ENCODE measurements at regions not wholly inside any gene's neighbourhood (a gene's known extent, or its start where the extent isn't known, plus 50 kb on each side); places are given as distances from the start of the nearest gene placed in this dataset.

GRCh38 chr6:157768863-157769551, 54.0 kb upstream of the SNX9 start:
- no peak overlapping the region for H3K27ac ChIP-seq
- DNase-seq: no peak
- H3F3A ChIP-seq (ENCODE audit: insufficient read depth, low read depth): peaks cover 25% of the 10 kb centered on the region
- BruUV-seq (replicated peaks): no TSS peak
- no peak overlapping the region for H2AFZ ChIP-seq
- intact Hi-C loops (cut with micrococcal nuclease; ENCODE audit: unreplicated experiment): loop anchor here (10.0 kb wide), 2 partner anchors 444 to 876 kb away; partner anchors contain the start of genes DYNLT1 and TMEM242
- H3K4me2 ChIP-seq: no peak overlapping the region
- H4K20me1 ChIP-seq (ENCODE audit: insufficient read depth): no peaks in the 10 kb centered on the region
- H3K4me3 ChIP-seq: no peak overlapping the region
- ChIA-PET POLR2A (ENCODE audit: unreplicated experiment) (no interaction called here), CTCF (no interaction called here)
- H3K36me3 ChIP-seq (ENCODE audit: low read depth): no peaks in the 10 kb centered on the region
- no peak for TF ChIP-seq CTCF (conservative IDR thresholded peaks at IDR 0.05)
- no peak for TF ChIP-seq EZH2 (IDR thresholded peaks at IDR 0.05; ENCODE audit: low read depth)
- no peaks in the 10 kb centered on the region for H3K27me3 ChIP-seq (ENCODE audit: insufficient read depth, low read depth)
- no peaks in the 10 kb centered on the region for H3K79me2 ChIP-seq (ENCODE audit: low read depth)
- H3K9me3 ChIP-seq (ENCODE audit: insufficient read depth, low read depth): no peaks in the 10 kb centered on the region
- no peaks in the 10 kb centered on the region for H3K9me2 ChIP-seq (ENCODE audit: insufficient read depth)
- peaks cover 38% of the 10 kb centered on the region for H3K4me1 ChIP-seq (replicated peaks; ENCODE audit: insufficient read depth)

GRCh38 chr6:157769776-157770426, 53.1 kb upstream of the SNX9 start:
- ChIA-PET POLR2A (ENCODE audit: unreplicated experiment) (no interaction called here), CTCF (no interaction called here)
- H4K20me1 ChIP-seq (ENCODE audit: insufficient read depth): no peaks in the 10 kb centered on the region
- H3K9me2 ChIP-seq (ENCODE audit: insufficient read depth): no peaks in the 10 kb centered on the region
- no peak overlapping the region for H3K4me2 ChIP-seq
- H3K9me3 ChIP-seq (ENCODE audit: insufficient read depth, low read depth): no peaks in the 10 kb centered on the region
- no peak overlapping the region for H2AFZ ChIP-seq
- H3F3A ChIP-seq (ENCODE audit: insufficient read depth, low read depth): peaks cover 20% of the 10 kb centered on the region
- TF ChIP-seq CTCF (conservative IDR thresholded peaks at IDR 0.05): no peak
- no peak for TF ChIP-seq EZH2 (IDR thresholded peaks at IDR 0.05; ENCODE audit: low read depth)
- no peak for DNase-seq
- no peaks in the 10 kb centered on the region for H3K79me2 ChIP-seq (ENCODE audit: low read depth)
- H3K4me1 ChIP-seq (replicated peaks; ENCODE audit: insufficient read depth): peaks cover 32% of the 10 kb centered on the region
- intact Hi-C loops (cut with micrococcal nuclease; ENCODE audit: unreplicated experiment): loop anchor here (10.0 kb wide), 2 partner anchors 445 to 875 kb away; partner anchors contain the start of genes DYNLT1 and TMEM242
- no peaks in the 10 kb centered on the region for H3K27me3 ChIP-seq (ENCODE audit: insufficient read depth, low read depth)
- H3K27ac ChIP-seq: peak overlapping the region; percentile 62; the same call in 1 of the 2 replicates
- no peaks in the 10 kb centered on the region for H3K36me3 ChIP-seq (ENCODE audit: low read depth)
- no peak overlapping the region for H3K4me3 ChIP-seq
- BruUV-seq (replicated peaks): no TSS peak

DNA sequence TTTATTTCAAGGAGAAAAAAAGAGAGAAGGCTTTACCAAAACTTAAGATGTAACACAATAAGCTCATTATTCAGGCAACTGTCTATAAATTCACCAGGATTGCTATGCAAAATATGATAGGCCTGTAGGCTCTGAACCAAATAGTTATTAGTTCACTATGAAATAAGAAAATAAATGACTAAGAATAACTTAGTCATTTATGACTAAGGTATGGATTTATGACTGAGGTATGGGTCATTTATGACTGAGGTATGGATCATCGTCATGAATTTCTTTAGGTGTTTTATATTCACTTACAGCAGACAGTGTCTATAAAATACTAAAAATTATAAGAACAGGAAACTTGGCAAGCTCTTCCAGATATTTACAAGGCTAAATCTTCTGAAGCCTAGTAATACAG, 52.1 kb upstream of the SNX9 start:
- intact Hi-C loops (cut with micrococcal nuclease; ENCODE audit: unreplicated experiment): no loop called here
- TF ChIP-seq CTCF (conservative IDR thresholded peaks at IDR 0.05) (no peak), EZH2 (IDR thresholded peaks at IDR 0.05; ENCODE audit: low read depth) (no peak)
- H2AFZ ChIP-seq: no peak overlapping the region
- no peak overlapping the region for H3K4me3 ChIP-seq
- peak in 1 of 2 experiments; percentile 80 for DNase-seq
- H3K4me1 ChIP-seq (replicated peaks; ENCODE audit: insufficient read depth): peaks cover 23% of the 10 kb centered on the region
- no TSS peak for BruUV-seq (replicated peaks)
- H3K9me3 ChIP-seq (ENCODE audit: insufficient read depth, low read depth): no peaks in the 10 kb centered on the region
- H3K9me2 ChIP-seq (ENCODE audit: insufficient read depth): no peaks in the 10 kb centered on the region
- H3K36me3 ChIP-seq (ENCODE audit: low read depth): no peaks in the 10 kb centered on the region
- no peaks in the 10 kb centered on the region for H3K79me2 ChIP-seq (ENCODE audit: low read depth)
- ChIA-PET CTCF (interaction anchor here (0.7 kb wide), 1 partner anchor 373 kb away, joined by 5 read pairs; no protein-coding TSS in a partner anchor), POLR2A (ENCODE audit: unreplicated experiment) (no interaction called here)
- no peaks in the 10 kb centered on the region for H4K20me1 ChIP-seq (ENCODE audit: insufficient read depth)
- peak overlapping the region; percentile 27; the same call in 1 of the 2 replicates for H3K4me2 ChIP-seq
- peaks cover 9% of the 10 kb centered on the region for H3F3A ChIP-seq (ENCODE audit: insufficient read depth, low read depth)
- H3K27me3 ChIP-seq (ENCODE audit: insufficient read depth, low read depth): no peaks in the 10 kb centered on the region
- peak overlapping the region; percentile 62 for H3K27ac ChIP-seq
